Osteoblast (primary cell): ENCODE measurements at regions not wholly inside any gene's neighbourhood (a gene's known extent, or its start where the extent isn't known, plus 50 kb on each side); places are given as distances from the start of the nearest gene placed in this dataset.

Experiments used
- DNase-seq: peaks from one replicate; pipeline ENCODE4 v3.0.0; 2011; ENCODE audit warnings: low spot score, mixed read lengths; ENCODE audit not compliant: insufficient read length; ENCODE audit errors: missing footprints
- H2AFZ ChIP-seq: 2 replicates; pipeline ENCODE4 v1.6.0; 2011; ENCODE audit warnings: mild to moderate bottlenecking, low read length
- H3K27ac ChIP-seq: 2 replicates; pipeline ENCODE4 v1.5.1; 2011; ENCODE audit warnings: mild to moderate bottlenecking, low read depth, low read length, moderate library complexity
- H3K27me3 ChIP-seq: 2 replicates; pipeline ENCODE4 v1.6.0; 2012; ENCODE audit warnings: mild to moderate bottlenecking, control low read depth, inconsistent platforms, low read length, moderate library complexity; ENCODE audit not compliant: insufficient read depth
- H3K36me3 ChIP-seq: 2 replicates; pipeline ENCODE4 v1.5.1; 2011; ENCODE audit warnings: mild to moderate bottlenecking, low read length, control low read depth, moderate library complexity; ENCODE audit not compliant: insufficient read depth
- H3K4me1 ChIP-seq: 2 replicates; pipeline ENCODE4 v1.5.1; 2011; ENCODE audit warnings: mild to moderate bottlenecking, low read length, control low read depth, moderate library complexity; ENCODE audit not compliant: insufficient read depth
- H3K4me2 ChIP-seq: 2 replicates; pipeline ENCODE4 v1.6.0; 2011; ENCODE audit warnings: mild to moderate bottlenecking, low read length; ENCODE audit not compliant: insufficient read depth
- H3K4me3 ChIP-seq: fragments of 200-600 bp; sonication (generic); 3 replicates; pipeline ENCODE4 v1.5.1; 2012; ENCODE audit warnings: mild to moderate bottlenecking, low read length, inconsistent platforms; ENCODE audit not compliant: insufficient read depth
- H3K79me2 ChIP-seq: 2 replicates; pipeline ENCODE4 v1.6.0; 2012; ENCODE audit warnings: mild to moderate bottlenecking, low read length, control low read depth, inconsistent platforms; ENCODE audit not compliant: insufficient read depth
- H3K9me3 ChIP-seq: 2 replicates; pipeline ENCODE4 v1.5.1; 2011; ENCODE audit warnings: low read depth, low read length, control low read depth
- H4K20me1 ChIP-seq: 2 replicates; pipeline ENCODE4 v1.6.0; 2012; ENCODE audit warnings: mild to moderate bottlenecking, low read length, control low read depth; ENCODE audit not compliant: insufficient read depth
- CTCF ChIP-seq: IDR thresholded peaks from 2 replicates; pipeline ENCODE4 v1.5.1; 2011; ENCODE audit warnings: mild to moderate bottlenecking, low read depth, low read length, moderate library complexity; ENCODE audit errors: extremely low read depth

GRCh38 chr2:41782306-41783158 lies 265.3 kb upstream of the PKDCC start:
- peaks cover 6% of the 10 kb centered on the region for H3K27me3 ChIP-seq
- peak; percentile 73 for DNase-seq
- H2AFZ ChIP-seq: no peak overlapping the region
- H3K36me3 ChIP-seq: no peaks in the 10 kb centered on the region
- H3K9me3 ChIP-seq: no peaks in the 10 kb centered on the region
- TF ChIP-seq CTCF: peak; percentile 82
- H3K4me1 ChIP-seq: no peaks in the 10 kb centered on the region
- H4K20me1 ChIP-seq: no peaks in the 10 kb centered on the region
- H3K79me2 ChIP-seq: no peaks in the 10 kb centered on the region
- no peak overlapping the region for H3K4me2 ChIP-seq
- no peak overlapping the region for H3K4me3 ChIP-seq
- H3K27ac ChIP-seq: no peak overlapping the region

DNA sequence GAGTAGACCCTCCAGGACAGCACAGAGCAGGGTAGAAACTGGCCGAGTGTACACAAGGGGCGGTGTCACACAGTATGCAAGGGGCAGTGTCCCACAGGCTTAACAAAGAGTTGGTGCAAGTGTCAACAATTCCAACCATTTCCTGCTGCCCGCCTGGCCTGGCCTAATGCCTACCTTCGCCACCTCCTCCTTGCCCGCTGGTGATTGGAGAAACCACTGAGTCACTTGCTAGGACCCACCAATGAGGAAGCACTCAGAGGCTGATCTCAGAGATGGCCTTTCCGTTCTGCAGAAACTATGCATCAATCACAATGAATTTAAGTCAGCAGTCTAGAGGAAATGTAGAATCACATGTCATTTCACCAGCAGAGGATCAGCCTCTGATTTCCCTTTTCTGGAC lies 263.3 kb upstream of the PKDCC start:
- Histone ChIP-seq H3K27ac (no peak overlapping the region), H3K27me3 (no peaks in the 10 kb centered on the region), H3K36me3 (no peaks in the 10 kb centered on the region), H2AFZ (no peak overlapping the region), H3K4me1 (no peaks in the 10 kb centered on the region), H4K20me1 (no peaks in the 10 kb centered on the region), H3K79me2 (no peaks in the 10 kb centered on the region), H3K4me2 (no peak overlapping the region), H3K4me3 (no peak overlapping the region), H3K9me3 (no peaks in the 10 kb centered on the region)
- peak; percentile 53 for DNase-seq
- no peak for TF ChIP-seq CTCF

GRCh38 chr2:41785251-41786022 lies 262.4 kb upstream of the PKDCC start:
- no peak overlapping the region for H3K27ac ChIP-seq
- H3K4me3 ChIP-seq: no peak overlapping the region
- DNase-seq: no peak
- H3K4me2 ChIP-seq: no peak overlapping the region
- H3K27me3 ChIP-seq: no peaks in the 10 kb centered on the region
- H4K20me1 ChIP-seq: no peaks in the 10 kb centered on the region
- no peaks in the 10 kb centered on the region for H3K36me3 ChIP-seq
- no peaks in the 10 kb centered on the region for H3K9me3 ChIP-seq
- no peak overlapping the region for H2AFZ ChIP-seq
- no peak for TF ChIP-seq CTCF
- no peaks in the 10 kb centered on the region for H3K79me2 ChIP-seq
- H3K4me1 ChIP-seq: no peaks in the 10 kb centered on the region

- no peaks in the 10 kb centered on the region for H3K9me3 ChIP-seq
- no peaks in the 10 kb centered on the region for H3K27me3 ChIP-seq
- no peak for TF ChIP-seq CTCF
- H2AFZ ChIP-seq: no peak overlapping the region
- no peaks in the 10 kb centered on the region for H3K36me3 ChIP-seq
- no peaks in the 10 kb centered on the region for H3K79me2 ChIP-seq
- no peak overlapping the region for H3K27ac ChIP-seq
- no peak overlapping the region for H3K4me2 ChIP-seq
- no peak overlapping the region for H3K4me3 ChIP-seq
- no peaks in the 10 kb centered on the region for H4K20me1 ChIP-seq
- peak; percentile 45 for DNase-seq
- H3K4me1 ChIP-seq: no peaks in the 10 kb centered on the region
These were observed 256.3 kb upstream of the PKDCC start for GRCh38 chr2:41791523-41791922.
